MM.1S (cell line): ENCODE measurements at regions not wholly inside any gene's neighbourhood (a gene's known extent, or its start where the extent isn't known, plus 50 kb on each side); places are given as distances from the start of the nearest gene placed in this dataset.

Experiments used
- EZH2 ChIP-seq: fragments of 300-600 bp; sonication (generic); optimal IDR thresholded peaks from 2 replicates; pipeline ENCODE3; 2017; ENCODE audit warnings: low read depth, mild to moderate bottlenecking, antibody characterized with exemption, low read length, mixed read lengths
- EZH2phosphoT487 ChIP-seq: fragments of 300-600 bp; sonication (generic); IDR thresholded peaks from 2 replicates; pipeline ENCODE4 v1.6.1; 2018; ENCODE audit warnings: antibody characterized with exemption, low read length
- TF ChIP-seq, protein P1 (sequence below): fragments of 300-600 bp; sonication (generic); IDR thresholded peaks from 2 replicates; pipeline ENCODE4 v1.5.1; 2016; ENCODE audit warnings: antibody characterized with exemption, low read length, mixed read lengths

GRCh38 chr14:96626121-96626768 is 124.1 kb downstream of the PAPOLA start:
- TF ChIP-seq, protein P1, sequence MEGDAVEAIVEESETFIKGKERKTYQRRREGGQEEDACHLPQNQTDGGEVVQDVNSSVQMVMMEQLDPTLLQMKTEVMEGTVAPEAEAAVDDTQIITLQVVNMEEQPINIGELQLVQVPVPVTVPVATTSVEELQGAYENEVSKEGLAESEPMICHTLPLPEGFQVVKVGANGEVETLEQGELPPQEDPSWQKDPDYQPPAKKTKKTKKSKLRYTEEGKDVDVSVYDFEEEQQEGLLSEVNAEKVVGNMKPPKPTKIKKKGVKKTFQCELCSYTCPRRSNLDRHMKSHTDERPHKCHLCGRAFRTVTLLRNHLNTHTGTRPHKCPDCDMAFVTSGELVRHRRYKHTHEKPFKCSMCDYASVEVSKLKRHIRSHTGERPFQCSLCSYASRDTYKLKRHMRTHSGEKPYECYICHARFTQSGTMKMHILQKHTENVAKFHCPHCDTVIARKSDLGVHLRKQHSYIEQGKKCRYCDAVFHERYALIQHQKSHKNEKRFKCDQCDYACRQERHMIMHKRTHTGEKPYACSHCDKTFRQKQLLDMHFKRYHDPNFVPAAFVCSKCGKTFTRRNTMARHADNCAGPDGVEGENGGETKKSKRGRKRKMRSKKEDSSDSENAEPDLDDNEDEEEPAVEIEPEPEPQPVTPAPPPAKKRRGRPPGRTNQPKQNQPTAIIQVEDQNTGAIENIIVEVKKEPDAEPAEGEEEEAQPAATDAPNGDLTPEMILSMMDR = no peak
- TF ChIP-seq EZH2phosphoT487 (no peak), EZH2 (no peak)
